ENCODE measurements at regions not wholly inside any gene's neighbourhood (a gene's known extent, or its start where the extent isn't known, plus 50 kb on each side); places are given as distances from the start of the nearest gene placed in this dataset.

- TF ChIP-seq, protein P1, sequence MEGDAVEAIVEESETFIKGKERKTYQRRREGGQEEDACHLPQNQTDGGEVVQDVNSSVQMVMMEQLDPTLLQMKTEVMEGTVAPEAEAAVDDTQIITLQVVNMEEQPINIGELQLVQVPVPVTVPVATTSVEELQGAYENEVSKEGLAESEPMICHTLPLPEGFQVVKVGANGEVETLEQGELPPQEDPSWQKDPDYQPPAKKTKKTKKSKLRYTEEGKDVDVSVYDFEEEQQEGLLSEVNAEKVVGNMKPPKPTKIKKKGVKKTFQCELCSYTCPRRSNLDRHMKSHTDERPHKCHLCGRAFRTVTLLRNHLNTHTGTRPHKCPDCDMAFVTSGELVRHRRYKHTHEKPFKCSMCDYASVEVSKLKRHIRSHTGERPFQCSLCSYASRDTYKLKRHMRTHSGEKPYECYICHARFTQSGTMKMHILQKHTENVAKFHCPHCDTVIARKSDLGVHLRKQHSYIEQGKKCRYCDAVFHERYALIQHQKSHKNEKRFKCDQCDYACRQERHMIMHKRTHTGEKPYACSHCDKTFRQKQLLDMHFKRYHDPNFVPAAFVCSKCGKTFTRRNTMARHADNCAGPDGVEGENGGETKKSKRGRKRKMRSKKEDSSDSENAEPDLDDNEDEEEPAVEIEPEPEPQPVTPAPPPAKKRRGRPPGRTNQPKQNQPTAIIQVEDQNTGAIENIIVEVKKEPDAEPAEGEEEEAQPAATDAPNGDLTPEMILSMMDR (IDR thresholded peaks at IDR 0.05 in 4 of 5, conservative IDR thresholded peaks at IDR 0.05 in 1 of 5), result no peak
- no peak for TF ChIP-seq POLR2A (IDR thresholded peaks at IDR 0.05)
These were observed 468.4 kb upstream of the SEMA3D start for GRCh38 chr7:85655252-85655651.
